Renal cortical epithelial cell (primary cell): ENCODE measurements at regions not wholly inside any gene's neighbourhood (a gene's known extent, or its start where the extent isn't known, plus 50 kb on each side); places are given as distances from the start of the nearest gene placed in this dataset.
"Not testable (repeated sequence)": the region's sequence is repeated elsewhere in the genome, so short reads cannot be mapped to it uniquely, and the experiment has no call there.

ENCODE experiments used
- DNase-seq: peaks from one replicate; pipeline ENCODE4 v3.0.0-alpha.2; 2011; ENCODE audit warnings: low read depth

- DNase-seq: no peak
Measured at GRCh38 chr6:25124216-25124715, 154.9 kb upstream of the CARMIL1 start.

DNA sequence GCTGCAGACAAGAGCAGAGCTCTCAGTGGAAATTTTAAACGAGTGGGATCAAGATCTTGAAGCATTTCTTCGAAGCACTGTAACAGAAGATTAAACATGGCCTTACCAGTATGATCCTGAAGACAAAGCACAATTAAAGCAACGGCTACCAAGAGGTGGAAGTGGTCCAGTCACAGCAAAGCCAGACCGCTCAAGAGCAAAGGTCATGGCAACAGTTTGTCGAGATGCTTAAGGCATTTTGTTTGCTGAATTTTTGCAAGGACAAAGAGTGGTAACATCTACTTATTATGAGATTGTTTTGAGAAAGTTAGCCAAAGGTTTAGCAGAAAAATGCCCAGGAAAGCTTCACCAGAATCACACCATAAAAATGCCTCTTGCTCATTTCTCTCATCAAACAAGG, 153.4 kb upstream of the CARMIL1 start:
- no peak for DNase-seq

GRCh38 chr6:25127076-25127837, 151.9 kb upstream of the CARMIL1 start:
- no peak for DNase-seq

DNA sequence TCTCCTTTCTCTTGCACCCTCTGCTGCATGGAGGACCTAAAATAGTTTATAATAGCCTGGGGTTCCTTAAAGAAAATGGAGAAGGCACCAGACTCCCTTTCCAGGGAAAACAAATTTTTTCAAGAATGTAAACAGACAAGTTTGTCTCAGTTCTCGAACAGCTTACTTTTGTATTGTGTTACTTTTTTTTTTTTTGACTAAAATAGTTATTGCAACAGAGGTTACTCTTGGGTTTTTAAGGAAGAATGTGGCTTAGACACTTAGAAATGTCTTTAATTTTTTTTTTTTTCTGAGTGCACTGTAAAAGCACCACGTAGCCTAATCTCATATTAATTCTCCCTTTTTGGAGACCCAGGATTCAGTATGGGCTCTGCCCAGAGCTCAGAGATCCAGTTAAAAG, 148.7 kb upstream of the CARMIL1 start:
- no peak for DNase-seq

DNA sequence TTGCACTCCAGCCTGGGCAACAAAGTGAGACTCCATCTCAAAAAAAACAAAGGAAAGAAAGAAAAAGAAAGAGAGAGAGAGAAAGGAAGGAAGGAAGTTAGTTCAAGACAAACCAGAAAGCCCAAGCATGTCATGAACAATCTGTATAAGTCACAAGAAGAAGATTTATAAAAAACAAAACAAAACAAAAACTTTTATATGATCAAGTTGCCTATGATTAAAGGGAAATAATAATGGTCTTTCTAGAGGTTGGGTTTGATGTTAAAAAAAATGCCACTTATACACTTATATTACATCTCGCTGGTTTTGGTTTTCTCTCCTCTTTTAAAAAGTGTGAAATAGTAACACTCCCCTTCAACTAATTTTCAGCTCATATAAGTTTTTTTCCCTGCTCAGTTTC, 146.2 kb upstream of the CARMIL1 start:
- no peak for DNase-seq

- DNase-seq: no peak
Measured at GRCh38 chr6:25133568-25133967, 145.6 kb upstream of the CARMIL1 start.

DNA sequence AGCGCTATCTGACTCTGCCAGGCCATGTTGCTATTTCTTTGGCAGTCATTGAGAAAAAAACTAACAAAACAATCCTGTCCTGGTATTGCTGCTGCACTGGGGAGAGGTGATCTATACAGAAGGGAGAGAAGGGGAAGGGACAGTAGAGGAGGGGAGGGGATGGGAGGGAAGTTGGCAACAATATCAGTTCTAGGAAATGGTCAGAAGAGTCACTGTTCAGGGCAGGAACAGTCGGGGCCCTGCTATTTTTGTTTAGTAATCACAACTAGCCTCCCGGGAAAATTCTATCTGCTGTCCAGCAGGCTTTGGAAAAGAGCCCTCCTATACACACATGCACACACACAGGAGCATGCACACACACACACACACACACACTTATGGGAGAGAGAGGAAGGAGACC, 142.3 kb upstream of the CARMIL1 start:
- DNase-seq: no peak

GRCh38 chr6:25137480-25137879, 141.7 kb upstream of the CARMIL1 start:
- DNase-seq: no peak

DNA sequence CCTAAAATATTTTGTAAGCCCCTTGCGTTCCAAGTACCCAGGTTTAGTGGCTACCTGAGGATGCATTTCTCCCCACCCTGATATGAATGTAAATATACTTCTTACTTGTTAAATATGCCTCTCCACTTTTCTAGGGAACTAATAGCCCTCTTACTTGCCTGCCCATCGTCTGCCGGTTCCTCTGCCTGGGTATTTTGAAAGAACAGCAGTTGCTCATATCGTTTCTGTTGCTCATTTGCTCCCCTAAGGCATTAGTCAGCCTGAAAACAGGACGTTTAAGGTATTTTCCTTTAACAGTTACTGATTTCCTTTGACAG, 141.3 kb upstream of the CARMIL1 start:
- DNase-seq: no peak

- DNase-seq: peak; percentile 56
Measured at GRCh38 chr6:25138233-25138933, 140.8 kb upstream of the CARMIL1 start.

- DNase-seq: peak; percentile 24
Measured at GRCh38 chr6:25138934-25139415, 140.2 kb upstream of the CARMIL1 start.

- not testable (repeated sequence) for DNase-seq
Measured at GRCh38 chr6:25139608-25140007, 139.6 kb upstream of the CARMIL1 start.

DNA sequence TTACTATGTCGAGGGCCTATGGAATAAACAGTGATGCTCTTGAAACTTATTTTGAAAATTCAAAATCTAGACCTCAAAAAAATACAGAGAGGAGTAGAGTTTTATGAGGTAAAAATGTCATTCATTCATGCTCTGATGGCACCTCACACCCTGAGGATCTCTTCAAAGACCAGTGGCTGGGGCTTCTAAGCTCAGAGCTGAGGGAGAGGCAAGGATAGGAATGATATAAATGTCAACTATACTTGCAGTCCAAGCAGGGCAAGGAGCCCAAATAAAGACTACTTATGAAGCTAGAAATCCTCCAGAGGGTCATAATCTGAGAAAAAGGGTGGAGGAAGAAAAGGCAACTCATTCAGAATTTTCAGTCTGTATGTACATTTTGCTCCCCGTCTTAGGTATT, 136.7 kb upstream of the CARMIL1 start:
- no peak for DNase-seq

DNA sequence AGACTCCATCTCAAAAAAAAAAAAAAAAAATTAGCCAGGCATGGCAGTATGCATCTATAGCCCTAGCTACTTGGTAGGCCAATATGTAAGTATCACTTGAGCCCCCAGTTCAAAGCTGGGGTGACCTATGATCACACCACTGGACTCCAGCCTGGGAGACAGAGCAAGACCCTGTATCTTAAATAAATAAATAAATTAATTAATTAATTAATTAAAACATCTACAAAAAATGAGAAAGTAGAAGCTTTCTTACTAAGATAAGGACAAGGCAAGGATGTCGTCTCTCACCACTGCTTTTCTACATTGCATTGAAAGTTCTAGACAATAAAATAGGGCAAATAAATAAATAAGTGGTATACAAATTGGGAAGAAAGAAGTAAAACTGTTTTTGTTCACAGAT, 134.3 kb upstream of the CARMIL1 start:
- no peak for DNase-seq

DNA sequence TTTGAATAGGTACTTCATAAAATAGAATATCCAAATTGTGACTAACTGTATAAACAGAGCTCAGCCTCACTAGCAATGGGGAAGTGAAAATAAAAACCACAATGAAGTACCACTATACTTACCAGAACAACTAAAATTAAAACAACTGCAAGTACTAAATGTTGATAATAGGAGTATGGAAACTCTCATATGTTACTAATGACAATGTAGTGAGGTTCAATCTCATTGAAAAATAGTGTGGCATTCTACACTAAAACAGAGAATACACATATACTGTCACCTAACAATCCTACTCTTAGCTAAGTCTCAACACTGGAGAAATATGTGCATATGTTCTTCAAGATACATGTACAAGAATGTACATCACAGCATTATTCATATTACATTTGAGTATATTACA, 132.0 kb upstream of the CARMIL1 start:
- no peak for DNase-seq

GRCh38 chr6:25150031-25150430, 129.1 kb upstream of the CARMIL1 start:
- no peak for DNase-seq

DNA sequence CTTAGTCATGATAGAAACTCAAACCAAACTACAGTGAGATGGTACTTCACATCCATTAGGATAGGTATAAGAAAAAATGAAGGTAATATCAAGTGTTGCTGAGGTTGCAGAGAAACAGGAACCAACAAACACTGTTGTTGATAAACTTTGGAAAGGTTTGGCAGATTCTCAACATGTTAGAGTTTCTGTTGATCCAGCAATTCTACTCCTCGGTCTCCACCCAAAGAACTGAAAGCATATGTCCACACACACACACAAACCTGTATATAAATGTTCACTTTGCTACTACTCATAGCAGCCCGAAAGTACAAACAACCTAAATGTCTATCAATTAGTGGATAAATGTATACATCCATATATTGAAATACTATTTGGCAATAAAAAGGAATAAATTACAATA, 128.3 kb upstream of the CARMIL1 start:
- DNase-seq: no peak

- DNase-seq: no peak
Measured at GRCh38 chr6:25153079-25153478, 126.1 kb upstream of the CARMIL1 start.

DNA sequence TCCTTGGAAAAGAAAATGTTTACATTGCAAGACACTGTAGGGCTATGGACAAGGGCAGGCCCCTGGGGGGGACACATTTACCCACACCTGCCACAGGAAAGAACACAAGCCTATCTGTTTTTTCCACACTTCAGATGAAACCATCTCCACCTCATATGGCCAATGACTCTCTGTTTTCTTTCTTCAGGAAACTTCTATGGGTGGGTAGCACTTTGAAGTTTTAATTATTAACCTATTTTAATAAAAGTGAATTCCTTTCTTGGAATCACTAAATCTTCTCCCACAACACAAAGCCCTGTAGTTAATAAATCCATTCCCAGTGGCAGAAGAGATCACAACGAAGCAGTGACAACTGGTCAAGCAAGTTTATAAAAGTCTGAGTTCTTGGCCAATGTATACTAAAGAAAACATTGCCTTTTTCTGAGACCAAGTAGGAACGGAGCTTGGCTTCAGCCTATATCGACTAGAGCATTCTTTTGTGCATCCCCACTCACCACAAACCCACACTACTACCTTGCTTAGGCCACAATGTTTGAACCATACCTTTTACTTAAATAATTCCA, 125.1 kb upstream of the CARMIL1 start:
- DNase-seq: peak; percentile 68

- DNase-seq: no peak
Measured at GRCh38 chr6:25155211-25155610, 124.0 kb upstream of the CARMIL1 start.

- DNase-seq: no peak
Measured at GRCh38 chr6:25156123-25156522, 123.1 kb upstream of the CARMIL1 start.

DNA sequence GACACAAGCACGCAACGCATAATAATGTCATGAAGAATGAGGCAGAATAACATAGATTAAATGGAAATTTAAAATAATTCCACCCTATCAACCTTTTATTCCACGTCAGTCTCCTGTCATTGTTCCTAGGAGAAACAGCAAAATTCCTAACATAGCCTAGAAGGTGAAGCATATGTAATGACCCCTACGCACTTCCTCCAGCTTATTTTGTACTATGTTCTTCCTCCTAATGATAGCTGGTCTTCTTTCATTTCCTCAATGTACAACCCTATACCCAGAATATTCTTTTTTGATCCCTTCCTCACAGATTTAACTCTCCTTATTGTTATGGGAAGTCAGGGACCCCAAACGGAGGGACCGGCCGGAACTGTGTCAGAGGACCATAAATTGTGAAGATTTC, 122.0 kb upstream of the CARMIL1 start:
- DNase-seq: no peak

DNA sequence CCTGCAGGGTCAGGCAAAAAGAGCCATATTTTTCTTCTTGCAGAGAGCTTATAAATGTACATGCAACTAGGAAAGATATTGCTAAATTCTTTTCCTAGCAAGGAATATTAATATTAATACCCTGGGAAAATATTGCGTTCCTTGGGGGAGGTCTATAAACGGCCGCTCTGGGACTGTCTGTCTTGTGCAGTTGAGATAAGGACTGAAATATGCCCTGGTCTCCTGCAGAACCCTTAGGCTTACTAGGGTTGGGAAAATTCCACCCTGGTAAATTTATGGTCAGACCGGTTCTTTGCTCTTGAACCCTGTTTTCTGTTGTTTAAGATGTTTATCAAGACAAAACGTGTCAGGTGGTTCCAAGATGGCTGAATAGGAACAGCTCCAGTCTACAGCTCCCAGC, 121.3 kb upstream of the CARMIL1 start:
- no peak for DNase-seq
